ENCODE measurements at regions not wholly inside any gene's neighbourhood (a gene's known extent, or its start where the extent isn't known, plus 50 kb on each side); places are given as distances from the start of the nearest gene placed in this dataset.

DNA sequence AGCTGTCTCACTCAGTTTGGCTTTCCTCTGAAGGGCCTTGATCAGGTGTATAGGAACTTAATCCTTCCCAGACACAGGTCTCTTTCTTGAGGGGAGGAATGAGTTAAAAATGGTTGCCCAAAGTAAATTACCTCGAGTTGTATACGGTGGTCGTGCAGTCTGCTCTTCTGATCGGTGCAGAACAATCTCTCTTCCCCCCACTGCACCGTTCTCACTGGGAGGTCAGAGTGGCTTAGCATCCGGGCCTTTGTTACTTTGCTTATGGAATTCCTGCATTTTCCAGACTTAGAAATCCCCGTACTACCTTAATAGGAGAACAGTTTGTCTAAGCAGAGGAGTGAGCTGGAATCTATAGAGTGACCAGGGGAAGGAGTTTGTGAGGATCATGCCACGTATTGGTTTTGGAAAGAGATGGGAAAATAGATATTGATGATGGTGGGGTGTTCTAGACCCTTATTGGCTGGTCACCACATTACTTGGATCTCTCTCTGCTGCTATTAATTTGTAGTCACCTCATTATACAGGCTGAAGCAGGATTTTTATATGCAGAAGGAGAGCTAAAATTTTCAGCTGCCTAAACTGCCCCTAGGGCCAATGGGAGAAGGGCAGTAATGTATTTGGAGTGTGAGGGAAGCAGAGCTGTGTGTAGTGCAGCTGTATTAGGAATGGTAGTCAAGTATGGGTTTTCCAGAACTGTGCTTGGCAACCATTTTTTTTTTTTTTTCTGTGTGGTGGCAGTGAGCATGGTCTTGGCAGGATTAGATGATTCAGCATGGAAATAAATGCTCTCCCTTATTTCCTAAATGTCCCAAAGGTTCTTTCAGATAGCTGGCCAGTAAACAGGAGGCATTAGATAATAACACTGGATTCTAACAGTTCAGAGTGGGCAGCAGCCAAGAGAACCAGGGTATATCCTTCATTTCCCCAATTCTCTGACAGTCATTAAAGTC is 81.5 kb downstream of the NDUFS5 start:
- no peak for TF ChIP-seq CTCF (IDR thresholded peaks at IDR 0.05)
- TF ChIP-seq POLR2A (IDR thresholded peaks at IDR 0.05): no peak
- no peak for TF ChIP-seq POLR2AphosphoS5 (IDR thresholded peaks at IDR 0.05)
- no peak for TF ChIP-seq EP300 (IDR thresholded peaks at IDR 0.05)
